Sigmoid colon (tissue), 6 donors: ENCODE measurements at regions not wholly inside any gene's neighbourhood (a gene's known extent, or its start where the extent isn't known, plus 50 kb on each side); places are given as distances from the start of the nearest gene placed in this dataset.

ENCODE experiments used
- DNase-seq: peaks from one replicate; pipeline ENCODE4 v3.0.0-alpha.2; 2019
- H3K27ac ChIP-seq, 4 donors: fragments of 200-600 bp; sonication (generic); one replicate each; pipeline ENCODE4 v1.5.1; 2016 to 2019; ENCODE audit warnings: mild to moderate bottlenecking in 1 of 4
- H3K27me3 ChIP-seq, 3 donors: fragments of 200-600 bp; sonication (generic); one replicate each; pipeline ENCODE4 v1.5.1; 2019; ENCODE audit warnings: mild to moderate bottlenecking in 1 of 3
- H3K36me3 ChIP-seq, 4 donors: fragments of 200-600 bp; sonication (generic); one replicate each; pipeline ENCODE4 v1.5.1; 2016 to 2019
- H3K4me1 ChIP-seq, 4 donors: fragments of 200-600 bp; sonication (generic); one replicate each; pipeline ENCODE4 v1.5.1; 2017 to 2019
- H3K4me3 ChIP-seq, 4 donors: fragments of 200-600 bp; sonication (generic); one replicate each; pipeline ENCODE4 v1.5.1; 2017 to 2019; ENCODE audit warnings: mild to moderate bottlenecking in 2 of 4, moderate library complexity in 1 of 4
- H3K9me3 ChIP-seq, 4 donors: fragments of 200-600 bp in 3 of 4; sonication (generic) in 3 of 4; one replicate each; pipeline versions ENCODE4 v1.5.1 to v1.6.1; 2013 to 2019
- EP300 ChIP-seq, 4 donors: sonication (generic); formaldehyde crosslinking; IDR thresholded peaks; one replicate each; pipeline ENCODE4 v1.6.1; 2017; ENCODE audit warnings: antibody characterized with exemption in 4 of 4
- POLR2A ChIP-seq, 2 donors: fragments of 450-650 bp; IDR thresholded peaks; one replicate each; pipeline ENCODE4 v1.6.1; 2016; ENCODE audit warnings: antibody characterized with exemption in 2 of 2, mild to moderate bottlenecking in 2 of 2, moderate library complexity in 2 of 2
- POLR2AphosphoS5 ChIP-seq, 4 donors: sonication (generic); formaldehyde crosslinking; IDR thresholded peaks; one replicate each; pipeline ENCODE4 v1.6.1; 2017; ENCODE audit warnings: antibody characterized with exemption in 4 of 4
- WGBS, 2 donors: extraction: QIAGEN DNeasy Blood & Tissue Kit; methylation state at CpG; one replicate each; pipeline ENCODE4 v1.1.7; 2013; 5-methylcytosine and 5-hydroxymethylcytosine counted together
- intact Hi-C: fragments of 100-400 bp; cut with DNase I; formaldehyde crosslinking; loops from one replicate; pipeline ENCODE4 v1.15.1; 2023
- TF ChIP-seq, protein P1 (sequence below), 4 experiments: fragments of 450-650 bp in 3 of 4; fragments of 200-600 bp in 1 of 4; IDR thresholded peaks; one replicate each; pipeline ENCODE4 v1.5.1; 2016 to 2019; ENCODE audit warnings: antibody characterized with exemption in 4 of 4, mild to moderate bottlenecking in 3 of 4, moderate library complexity in 2 of 4
- donor health status: healthy with polysubstance abuse.
- donor health status: healthy.

DNA sequence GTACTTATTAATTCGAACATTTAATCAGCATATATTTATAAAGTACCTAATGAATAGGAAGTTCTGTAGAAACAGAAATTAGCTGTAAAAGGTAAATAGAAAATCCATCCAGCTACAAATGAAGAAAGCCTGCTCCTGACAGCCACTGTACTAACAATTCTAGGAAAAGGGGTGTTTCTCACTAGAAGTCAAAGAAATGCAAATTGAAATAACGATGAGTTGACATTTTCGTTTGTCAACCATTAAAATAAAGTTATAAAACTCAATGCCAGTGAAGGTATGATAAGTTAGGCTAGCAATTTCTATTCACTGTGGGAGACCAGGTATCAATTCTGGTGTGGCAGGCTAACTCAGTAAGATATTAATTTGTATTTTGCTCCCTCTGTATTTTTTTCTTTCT lies 198.0 kb downstream of the ARL4C start:
- WGBS, 2 donors, result 62 to 74% methylated on average over 3 of the region's 3 CpGs
- no peak overlapping the region for H3K27ac ChIP-seq
- TF ChIP-seq POLR2AphosphoS5 (IDR thresholded peaks at IDR 0.05) (no peak), POLR2A (IDR thresholded peaks at IDR 0.05) (no peak), EP300 (IDR thresholded peaks at IDR 0.05) (no peak)
- TF ChIP-seq, protein P1, sequence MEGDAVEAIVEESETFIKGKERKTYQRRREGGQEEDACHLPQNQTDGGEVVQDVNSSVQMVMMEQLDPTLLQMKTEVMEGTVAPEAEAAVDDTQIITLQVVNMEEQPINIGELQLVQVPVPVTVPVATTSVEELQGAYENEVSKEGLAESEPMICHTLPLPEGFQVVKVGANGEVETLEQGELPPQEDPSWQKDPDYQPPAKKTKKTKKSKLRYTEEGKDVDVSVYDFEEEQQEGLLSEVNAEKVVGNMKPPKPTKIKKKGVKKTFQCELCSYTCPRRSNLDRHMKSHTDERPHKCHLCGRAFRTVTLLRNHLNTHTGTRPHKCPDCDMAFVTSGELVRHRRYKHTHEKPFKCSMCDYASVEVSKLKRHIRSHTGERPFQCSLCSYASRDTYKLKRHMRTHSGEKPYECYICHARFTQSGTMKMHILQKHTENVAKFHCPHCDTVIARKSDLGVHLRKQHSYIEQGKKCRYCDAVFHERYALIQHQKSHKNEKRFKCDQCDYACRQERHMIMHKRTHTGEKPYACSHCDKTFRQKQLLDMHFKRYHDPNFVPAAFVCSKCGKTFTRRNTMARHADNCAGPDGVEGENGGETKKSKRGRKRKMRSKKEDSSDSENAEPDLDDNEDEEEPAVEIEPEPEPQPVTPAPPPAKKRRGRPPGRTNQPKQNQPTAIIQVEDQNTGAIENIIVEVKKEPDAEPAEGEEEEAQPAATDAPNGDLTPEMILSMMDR (IDR thresholded peaks at IDR 0.05), result no peak
- intact Hi-C loops, result no loop called here
- DNase-seq, result no peak
- peaks cover 0 to 6% (median 0%) of the 10 kb centered on the region in 4 donors for H3K4me1 ChIP-seq
- H3K9me3 ChIP-seq, result no peaks in the 10 kb centered on the region
- H3K4me3 ChIP-seq, result no peak overlapping the region
- H3K36me3 ChIP-seq, result no peaks in the 10 kb centered on the region
- H3K27me3 ChIP-seq, result no peaks in the 10 kb centered on the region

DNA sequence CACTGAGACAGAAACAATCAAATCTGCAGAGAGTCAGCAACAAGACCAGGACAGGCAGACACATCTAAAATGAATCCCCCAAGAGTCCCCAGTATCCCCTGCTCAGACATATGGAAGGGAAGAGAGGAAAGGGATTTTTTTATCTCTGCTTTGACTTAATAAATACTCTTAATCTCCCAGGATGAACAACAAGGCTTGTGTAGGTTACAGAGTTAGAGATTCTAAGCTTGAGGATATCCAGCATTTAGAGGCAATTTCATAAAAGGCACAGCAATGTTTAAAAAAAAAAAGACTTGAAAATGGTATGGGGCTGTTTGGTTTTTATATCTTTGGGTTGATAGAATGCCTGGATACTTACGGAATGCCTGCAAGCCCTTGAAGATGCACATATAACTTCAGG lies 199.9 kb downstream of the ARL4C start:
- Histone ChIP-seq H3K27me3 (no peaks in the 10 kb centered on the region), H3K36me3 (no peaks in the 10 kb centered on the region), H3K4me3 (no peak overlapping the region), H3K27ac (no peak overlapping the region), H3K9me3 (no peaks in the 10 kb centered on the region), H3K4me1 (peaks cover 0 to 6% (median 0%) of the 10 kb centered on the region in 4 donors)
- intact Hi-C loops, result no loop called here
- TF ChIP-seq, protein P1 (IDR thresholded peaks at IDR 0.05), result no peak
- TF ChIP-seq EP300 (IDR thresholded peaks at IDR 0.05) (no peak), POLR2A (IDR thresholded peaks at IDR 0.05) (no peak), POLR2AphosphoS5 (IDR thresholded peaks at IDR 0.05) (no peak)
- 89 to 96% methylated on average over 1 of the region's 1 CpG for WGBS, 2 donors
- DNase-seq, result no peak

DNA sequence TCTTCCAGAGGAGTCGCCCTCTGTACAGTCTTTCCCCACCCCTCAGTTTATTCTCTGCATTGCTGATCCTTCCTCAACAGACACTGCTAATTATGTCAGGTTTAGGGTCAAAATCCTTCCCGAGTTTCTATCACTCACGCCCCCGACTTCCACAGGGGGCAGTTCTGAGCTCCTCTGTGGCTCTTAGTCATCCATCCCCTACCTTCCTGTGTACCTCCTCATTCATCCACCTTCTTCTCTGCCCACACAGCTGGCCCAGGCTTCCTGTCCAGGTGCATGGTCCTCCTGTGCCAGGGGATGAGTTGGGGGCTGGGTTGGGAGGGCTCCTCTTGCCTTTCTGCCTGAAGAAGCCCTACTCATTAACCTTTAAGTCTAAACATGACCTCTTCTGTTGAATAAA lies 202.9 kb downstream of the ARL4C start:
- no peak for TF ChIP-seq POLR2A (IDR thresholded peaks at IDR 0.05)
- TF ChIP-seq POLR2AphosphoS5 (IDR thresholded peaks at IDR 0.05), result no peak
- TF ChIP-seq, protein P1 (IDR thresholded peaks at IDR 0.05), result no peak
- no peak for TF ChIP-seq EP300 (IDR thresholded peaks at IDR 0.05)
- Histone ChIP-seq H3K27me3 (no peaks in the 10 kb centered on the region), H3K9me3 (no peaks in the 10 kb centered on the region), H3K36me3 (no peaks in the 10 kb centered on the region), H3K27ac (no peak overlapping the region), H3K4me3 (no peak overlapping the region), H3K4me1 (no peaks in the 10 kb centered on the region)
- intact Hi-C loops, result no loop called here
- DNase-seq, result no peak
- 67 to 84% methylated on average over 4 of the region's 4 CpGs for WGBS, 2 donors

DNA sequence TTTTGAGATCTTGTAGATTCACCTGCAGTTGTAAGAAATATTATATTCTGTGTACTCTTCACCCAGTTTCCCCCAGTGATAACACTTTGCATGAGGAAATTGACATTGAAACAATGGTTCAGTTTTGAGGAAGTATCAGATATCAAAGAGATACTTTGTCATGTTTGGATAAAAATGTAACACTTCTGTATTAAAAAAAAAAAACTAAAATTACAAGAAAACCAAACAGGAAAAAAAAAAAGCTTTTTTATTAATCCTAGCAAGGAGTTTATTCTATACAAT lies 204.0 kb downstream of the ARL4C start:
- DNase-seq, result no peak
- Histone ChIP-seq H3K4me3 (no peak overlapping the region), H3K4me1 (no peaks in the 10 kb centered on the region), H3K27me3 (no peaks in the 10 kb centered on the region), H3K9me3 (no peaks in the 10 kb centered on the region), H3K27ac (no peak overlapping the region), H3K36me3 (no peaks in the 10 kb centered on the region)
- TF ChIP-seq POLR2AphosphoS5 (IDR thresholded peaks at IDR 0.05), result no peak
- TF ChIP-seq EP300 (IDR thresholded peaks at IDR 0.05), result no peak
- TF ChIP-seq, protein P1 (IDR thresholded peaks at IDR 0.05), result no peak
- intact Hi-C loops, result no loop called here

DNA sequence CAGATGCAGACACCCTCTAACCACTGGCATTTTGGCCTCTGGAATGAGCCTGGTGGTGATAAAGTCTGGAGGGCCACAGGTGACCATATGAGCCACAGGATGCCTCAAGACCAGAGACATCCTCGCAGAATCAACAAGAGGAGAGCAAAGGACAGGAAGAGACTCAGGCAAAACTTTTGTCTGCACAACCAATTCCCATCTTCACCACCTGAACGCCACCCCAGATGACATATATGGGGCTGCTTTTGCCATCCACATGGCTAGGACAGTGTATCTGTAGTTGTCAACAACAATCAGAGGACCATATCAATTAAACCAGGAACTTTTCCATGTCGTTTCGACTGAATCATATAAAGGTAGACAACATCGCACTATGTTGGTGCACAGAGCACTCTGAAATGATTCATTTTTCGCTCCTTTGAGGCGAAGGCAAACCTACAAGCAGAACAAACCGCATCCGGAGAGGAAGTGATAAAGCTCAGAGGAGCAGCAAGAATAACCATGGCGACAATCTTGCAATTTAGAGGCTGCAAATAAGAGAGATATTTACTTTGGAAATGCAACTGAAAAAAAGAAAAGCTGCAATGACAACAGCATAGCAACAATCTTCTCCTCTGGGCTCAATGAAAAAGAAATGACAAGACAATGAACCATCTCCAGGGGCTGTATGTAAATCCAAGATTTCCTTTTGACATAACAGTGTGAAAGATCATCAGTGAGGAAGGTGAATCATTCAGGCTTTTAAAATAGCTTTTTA lies 204.5 kb downstream of the ARL4C start:
- intact Hi-C loops, result no loop called here
- no peak for DNase-seq
- no peak for TF ChIP-seq EP300 (IDR thresholded peaks at IDR 0.05)
- no peak for TF ChIP-seq POLR2A (IDR thresholded peaks at IDR 0.05)
- TF ChIP-seq, protein P1 (IDR thresholded peaks at IDR 0.05), result no peak
- no peak for TF ChIP-seq POLR2AphosphoS5 (IDR thresholded peaks at IDR 0.05)
- Histone ChIP-seq H3K9me3 (no peaks in the 10 kb centered on the region), H3K27ac (no peak overlapping the region), H3K4me3 (no peak overlapping the region), H3K4me1 (no peaks in the 10 kb centered on the region), H3K27me3 (no peaks in the 10 kb centered on the region), H3K36me3 (no peaks in the 10 kb centered on the region)
- 64 to 77% methylated on average over 10 of the region's 10 CpGs for WGBS, 2 donors
